ENCODE measurements at regions not wholly inside any gene's neighbourhood (a gene's known extent, or its start where the extent isn't known, plus 50 kb on each side); places are given as distances from the start of the nearest gene placed in this dataset.

GRCh38 chr6:119669221-119669620, 319.7 kb upstream of the MAN1A1 start:
- H3K9me3 ChIP-seq (ENCODE audit: control insufficient read depth, insufficient read depth, low read length): no peaks in the 10 kb centered on the region
- no peak overlapping the region for H4K8ac ChIP-seq (ENCODE audit: low read depth in 2 of 2, low read length in 2 of 2)
- H3K56ac ChIP-seq (ENCODE audit: extremely low read depth, insufficient read depth, low read length): no peak overlapping the region
- no peak overlapping the region for H2AK9ac ChIP-seq (replicated peaks; ENCODE audit: low read depth, low read length, poor library complexity)
- no peak overlapping the region for H2BK20ac ChIP-seq (ENCODE audit: low read depth, low read length)
- no peak overlapping the region for H3K4ac ChIP-seq (ENCODE audit: low read depth, low read length)
- CTCF ChIA-PET: no interaction called here
- H4K5ac ChIP-seq (ENCODE audit: low read depth, low read length): no peak overlapping the region
- DNase-seq (no peak), ATAC-seq (ENCODE audit: low read depth) (no peak)
- no peaks in the 10 kb centered on the region for H3K79me1 ChIP-seq (ENCODE audit: low read depth in 1 of 2, low read length in 2 of 2)
- no peak overlapping the region for H3K18ac ChIP-seq (ENCODE audit: low read depth, low read length)
- no peak overlapping the region for H3K4me2 ChIP-seq (ENCODE audit: low read depth, low read length)
- no peak overlapping the region for H3K23ac ChIP-seq (ENCODE audit: low read depth, low read length)
- in situ Hi-C loops (cut with MboI; ENCODE audit: low sequenced_read_pairs): no loop called here
- no peaks in the 10 kb centered on the region for H3K27me3 ChIP-seq (ENCODE audit: control insufficient read depth, insufficient read depth, low read length)
- H2AFZ ChIP-seq (replicated peaks; ENCODE audit: low read length, poor library complexity): no peak overlapping the region
- no peak overlapping the region for H2BK15ac ChIP-seq (ENCODE audit: low read depth, low read length)
- H3K36me3 ChIP-seq (ENCODE audit: control insufficient read depth, insufficient read depth, low read length): no peaks in the 10 kb centered on the region
- no peak overlapping the region for H3K4me3 ChIP-seq (ENCODE audit: insufficient read depth, low read depth, low read length)
- POLR2A ChIA-PET (ENCODE audit: unreplicated experiment): no interaction called here
- no peaks in the 10 kb centered on the region for H3K9me1 ChIP-seq (ENCODE audit: insufficient read depth, low read length)
- intact Hi-C loops (cut with micrococcal nuclease): no loop called here
- H3K9ac ChIP-seq (ENCODE audit: low read depth, low read length): no peak overlapping the region
- no peak overlapping the region for H2AK5ac ChIP-seq (ENCODE audit: low read depth, low read length)
- H3K4me1 ChIP-seq (ENCODE audit: control insufficient read depth, insufficient read depth, low read length): no peaks in the 10 kb centered on the region
- no TSS peak for BruUV-seq (replicated peaks)
- no peak overlapping the region for H3K27ac ChIP-seq (ENCODE audit: insufficient read depth, low read length)
- dilution Hi-C loops (cut with HindIII; ENCODE audit: low sequenced_read_pairs, unreplicated experiment): no loop called here
- H4K91ac ChIP-seq (ENCODE audit: insufficient read depth, low read depth, low read length): no peak overlapping the region
- H3K14ac ChIP-seq (replicated peaks; ENCODE audit: low read depth, low read length): no peak overlapping the region
- no peak overlapping the region for H2BK5ac ChIP-seq (ENCODE audit: low read depth, low read length, poor library complexity, severe bottlenecking)
- no peak overlapping the region for H2BK120ac ChIP-seq (ENCODE audit: low read depth, low read length)
- TF ChIP-seq MXI1 (IDR thresholded peaks at IDR 0.05; ENCODE audit: borderline replicate concordance, low read depth, low read length): no peak
- no peak for TF ChIP-seq MAFK (IDR thresholded peaks at IDR 0.05; ENCODE audit: low read depth, low read length)
- no peak for TF ChIP-seq POLR2A (IDR thresholded peaks at IDR 0.05; ENCODE audit: low read depth, low read length)
- TF ChIP-seq CHD1 (IDR thresholded peaks at IDR 0.05; ENCODE audit: low read depth, low read length): no peak
- TF ChIP-seq MAZ (IDR thresholded peaks at IDR 0.05; ENCODE audit: borderline replicate concordance, low read depth, low read length): no peak
- TF ChIP-seq SMC3 (IDR thresholded peaks at IDR 0.05; ENCODE audit: low read depth, low read length): no peak
- TF ChIP-seq RFX5 (IDR thresholded peaks at IDR 0.05; ENCODE audit: low read depth, low read length): no peak
- no peak for TF ChIP-seq NFE2L2 (IDR thresholded peaks at IDR 0.05; ENCODE audit: low read depth, low read length)
- TF ChIP-seq CTCF (conservative IDR thresholded peaks at IDR 0.05; ENCODE audit: low read depth, low read length): no peak
- TF ChIP-seq USF2 (IDR thresholded peaks at IDR 0.05; ENCODE audit: low read depth, low read length): no peak
- no peak for TF ChIP-seq ELK1 (IDR thresholded peaks at IDR 0.05; ENCODE audit: borderline replicate concordance, low read depth, low read length)
- TF ChIP-seq CEBPB (IDR thresholded peaks at IDR 0.05; ENCODE audit: low read depth, low read length): no peak
- no peaks in the 10 kb centered on the region for H4K20me1 ChIP-seq (ENCODE audit: insufficient read depth, low read length)

Data from IMR-90 (cell line).